Lower leg skin (tissue), 4 donors: ENCODE measurements at regions not wholly inside any gene's neighbourhood (a gene's known extent, or its start where the extent isn't known, plus 50 kb on each side); places are given as distances from the start of the nearest gene placed in this dataset.

ENCODE experiments used
- DNase-seq, 2 donors: peaks; one replicate each; pipeline ENCODE4 v3.0.0-alpha.2; 2019; ENCODE audit warnings: low spot score in 2 of 2
- H3K4me3 ChIP-seq: fragments of 200-600 bp; sonication (generic); 2 replicates; pipeline ENCODE4 v1.5.1; 2017; ENCODE audit warnings: mild to moderate bottlenecking, low read depth; ENCODE audit not compliant: poor library complexity, severe bottlenecking
- POLR2A ChIP-seq, 2 donors: fragments of 450-650 bp; IDR thresholded peaks; one replicate each; pipeline ENCODE4 v1.6.1; 2016 to 2017; ENCODE audit warnings: antibody characterized with exemption in 2 of 2, mild to moderate bottlenecking in 1 of 2, moderate library complexity in 1 of 2
- WGBS, 2 donors: methylation state at CpG; one replicate each; pipeline ENCODE4 v1.1.5; 2018; 5-methylcytosine and 5-hydroxymethylcytosine counted together
- intact Hi-C: fragments of 100-400 bp; cut with DNase I; formaldehyde crosslinking; loops from one replicate; pipeline ENCODE4 v1.15.0; 2023; ENCODE audit warnings: low total_unique reads
- TF ChIP-seq, protein P1 (sequence below), 3 donors: fragments of 450-650 bp; IDR thresholded peaks; one replicate each; pipeline ENCODE4 v1.5.1; 2016; ENCODE audit warnings: antibody characterized with exemption in 3 of 3, mild to moderate bottlenecking in 3 of 3, moderate library complexity in 2 of 3

DNA sequence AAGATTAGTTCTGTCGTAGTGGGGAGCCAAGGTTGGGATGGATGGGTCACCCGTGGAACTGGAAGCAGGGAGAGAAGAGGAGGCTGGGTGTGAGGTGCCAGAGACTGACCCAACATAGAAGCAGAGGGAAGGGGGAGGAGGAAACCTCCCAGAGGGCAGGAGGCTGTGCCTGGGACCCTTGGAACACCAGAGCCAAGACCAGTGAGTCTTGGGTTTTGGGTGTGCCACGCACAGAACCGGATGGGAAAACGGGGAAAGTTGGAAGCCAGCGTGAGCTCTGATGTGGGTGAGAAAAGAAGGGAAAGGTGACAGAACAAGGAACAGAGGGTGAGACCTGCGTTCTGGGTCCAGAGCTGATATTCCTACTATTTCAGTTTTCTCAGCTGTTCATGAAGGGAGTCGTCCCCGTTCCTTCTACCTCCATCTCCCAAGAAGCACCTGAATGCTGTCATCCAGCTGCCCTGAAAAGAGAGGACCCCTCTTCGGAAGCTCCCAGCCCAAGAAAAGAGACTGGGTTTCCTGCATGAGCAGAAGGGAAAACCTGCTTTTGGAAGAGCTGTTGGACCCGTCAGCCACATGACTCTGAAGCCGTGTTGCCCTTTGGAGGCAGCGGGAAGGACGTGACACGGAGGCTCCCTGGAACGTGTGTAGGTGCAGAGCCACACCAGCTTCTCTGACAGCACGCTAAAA is 250.1 kb downstream of the NDUFA10 start:
- intact Hi-C loops = no loop called here
- 71 to 75% methylated on average over 17 of the region's 17 CpGs for WGBS, 2 donors
- TF ChIP-seq, protein P1, sequence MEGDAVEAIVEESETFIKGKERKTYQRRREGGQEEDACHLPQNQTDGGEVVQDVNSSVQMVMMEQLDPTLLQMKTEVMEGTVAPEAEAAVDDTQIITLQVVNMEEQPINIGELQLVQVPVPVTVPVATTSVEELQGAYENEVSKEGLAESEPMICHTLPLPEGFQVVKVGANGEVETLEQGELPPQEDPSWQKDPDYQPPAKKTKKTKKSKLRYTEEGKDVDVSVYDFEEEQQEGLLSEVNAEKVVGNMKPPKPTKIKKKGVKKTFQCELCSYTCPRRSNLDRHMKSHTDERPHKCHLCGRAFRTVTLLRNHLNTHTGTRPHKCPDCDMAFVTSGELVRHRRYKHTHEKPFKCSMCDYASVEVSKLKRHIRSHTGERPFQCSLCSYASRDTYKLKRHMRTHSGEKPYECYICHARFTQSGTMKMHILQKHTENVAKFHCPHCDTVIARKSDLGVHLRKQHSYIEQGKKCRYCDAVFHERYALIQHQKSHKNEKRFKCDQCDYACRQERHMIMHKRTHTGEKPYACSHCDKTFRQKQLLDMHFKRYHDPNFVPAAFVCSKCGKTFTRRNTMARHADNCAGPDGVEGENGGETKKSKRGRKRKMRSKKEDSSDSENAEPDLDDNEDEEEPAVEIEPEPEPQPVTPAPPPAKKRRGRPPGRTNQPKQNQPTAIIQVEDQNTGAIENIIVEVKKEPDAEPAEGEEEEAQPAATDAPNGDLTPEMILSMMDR (IDR thresholded peaks at IDR 0.05) = no peak
- TF ChIP-seq POLR2A (IDR thresholded peaks at IDR 0.05) = no peak
- no peak overlapping the region for H3K4me3 ChIP-seq
- peak in 1 of 2 donors; percentile 52 for DNase-seq

GRCh38 chr2:239774142-239774462 is 251.0 kb downstream of the NDUFA10 start:
- peak in 1 of 2 donors; percentile 62 for DNase-seq
- intact Hi-C loops = no loop called here
- H3K4me3 ChIP-seq = no peak overlapping the region
- 77 to 90% methylated on average over 4 of the region's 4 CpGs for WGBS, 2 donors
- TF ChIP-seq, protein P1 (IDR thresholded peaks at IDR 0.05) = no peak
- TF ChIP-seq POLR2A (IDR thresholded peaks at IDR 0.05) = no peak

- DNase-seq = peak in 1 of 2 donors; percentile 69
Observed at GRCh38 chr2:239773228-239774141, 251.7 kb downstream of the NDUFA10 start.

DNA sequence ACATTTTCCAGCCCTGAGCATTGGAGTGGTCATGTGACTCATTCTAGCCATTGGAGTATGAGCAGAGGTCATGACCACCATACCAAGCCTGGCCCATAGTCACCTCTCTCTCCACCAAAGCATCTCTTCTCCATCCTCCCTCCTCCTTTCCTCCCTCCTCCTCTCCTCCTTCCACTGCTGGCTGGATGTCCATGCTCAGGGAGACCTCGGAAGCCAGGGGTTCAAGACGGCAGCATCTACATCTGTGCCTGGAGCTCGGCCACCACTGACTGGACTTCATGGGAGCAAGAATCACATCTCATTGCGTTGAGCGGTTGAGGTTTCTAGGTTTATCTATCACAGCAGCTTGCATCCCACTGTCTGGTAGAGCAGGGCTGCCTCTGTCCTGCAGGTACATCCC is 252.4 kb downstream of the NDUFA10 start:
- 95 to 96% methylated on average over 5 of the region's 5 CpGs for WGBS, 2 donors
- intact Hi-C loops = no loop called here
- peak in 1 of 2 donors; percentile 28 for DNase-seq
- H3K4me3 ChIP-seq = no peak overlapping the region
- TF ChIP-seq, protein P1 (IDR thresholded peaks at IDR 0.05) = no peak
- no peak for TF ChIP-seq POLR2A (IDR thresholded peaks at IDR 0.05)

More at GRCh38 chr2:239773228-239774141, 251.7 kb downstream of the NDUFA10 start:
- intact Hi-C loops = no loop called here
- TF ChIP-seq, protein P1 (IDR thresholded peaks at IDR 0.05) = no peak
- TF ChIP-seq POLR2A (IDR thresholded peaks at IDR 0.05) = no peak
- WGBS, 2 donors = 89 to 92% methylated on average over 15 of the region's 15 CpGs
- H3K4me3 ChIP-seq = no peak overlapping the region

- WGBS, 2 donors = 75 to 80% methylated on average over 7 of the region's 7 CpGs
- TF ChIP-seq POLR2A (IDR thresholded peaks at IDR 0.05) = no peak
- TF ChIP-seq, protein P1 (IDR thresholded peaks at IDR 0.05) = no peak
- H3K4me3 ChIP-seq = no peak overlapping the region
- DNase-seq = no peak
- intact Hi-C loops = no loop called here
Observed at GRCh38 chr2:239770246-239770639, 254.9 kb downstream of the NDUFA10 start.
